MM.1S (cell line): ENCODE measurements at regions not wholly inside any gene's neighbourhood (a gene's known extent, or its start where the extent isn't known, plus 50 kb on each side); places are given as distances from the start of the nearest gene placed in this dataset.

ENCODE experiments used
- DNase-seq: peaks from one replicate; pipeline ENCODE4 v3.0.0-alpha.2; 2015
- H2AFZ ChIP-seq: fragments of 300-600 bp; sonication (generic); 2 replicates; pipeline ENCODE4 v1.6.0; 2016; ENCODE audit warnings: antibody characterized with exemption, low read length
- H3F3A ChIP-seq: fragments of 300-600 bp; sonication (generic); 2 replicates; pipeline ENCODE4 v1.6.1; 2016; ENCODE audit warnings: mild to moderate bottlenecking, antibody characterized with exemption, low read length, moderate library complexity, mixed read lengths; ENCODE audit not compliant: insufficient read depth
- H3K27ac ChIP-seq: fragments of 300-600 bp; sonication (generic); 2 replicates; pipeline ENCODE4 v1.5.1; 2016; ENCODE audit warnings: mild to moderate bottlenecking, low read length
- H3K27me3 ChIP-seq: fragments of 300-600 bp; sonication (generic); replicated peaks from 2 replicates; pipeline ENCODE4 v1.6.0; 2016; ENCODE audit warnings: low read length; ENCODE audit not compliant: insufficient read depth
- H3K36me3 ChIP-seq: fragments of 300-600 bp; sonication (generic); replicated peaks from 2 replicates; pipeline ENCODE4 v1.6.1; 2016; ENCODE audit warnings: mild to moderate bottlenecking, low read length, mixed read lengths; ENCODE audit not compliant: insufficient read depth
- H3K4me1 ChIP-seq: fragments of 300-600 bp; sonication (generic); 2 replicates; pipeline ENCODE4 v1.6.1; 2016; ENCODE audit warnings: low read length, mixed read lengths
- H3K4me2 ChIP-seq: fragments of 300-600 bp; sonication (generic); 2 replicates; pipeline ENCODE4 v1.6.0; 2016; ENCODE audit warnings: low read depth, low read length
- H3K4me3 ChIP-seq: fragments of 300-600 bp; sonication (generic); 2 replicates; pipeline ENCODE4 v1.5.1; 2016; ENCODE audit warnings: low read length, mixed read lengths
- H3K79me2 ChIP-seq: fragments of 300-600 bp; sonication (generic); 2 replicates; pipeline ENCODE4 v1.6.1; 2016; ENCODE audit warnings: mixed run types, low read length, mixed read lengths
- H3K9ac ChIP-seq: fragments of 300-600 bp; sonication (generic); 2 replicates; pipeline ENCODE4 v1.6.1; 2016; ENCODE audit warnings: low read length, mixed read lengths
- H3K9me2 ChIP-seq: fragments of 300-600 bp; sonication (generic); replicated peaks from 2 replicates; pipeline ENCODE4 v1.6.1; 2016; ENCODE audit warnings: mild to moderate bottlenecking, low read length, mixed read lengths; ENCODE audit not compliant: insufficient read depth
- H3K9me3 ChIP-seq: fragments of 300-600 bp; sonication (generic); replicated peaks from 2 replicates; pipeline ENCODE4 v1.6.1; 2016; ENCODE audit warnings: mild to moderate bottlenecking, low read length, mixed read lengths; ENCODE audit not compliant: insufficient read depth
- H4K20me1 ChIP-seq: fragments of 300-600 bp; sonication (generic); 2 replicates; pipeline ENCODE4 v1.6.1; 2016; ENCODE audit warnings: mild to moderate bottlenecking, low read length, moderate library complexity, mixed read lengths; ENCODE audit not compliant: insufficient read depth
- CTCF ChIP-seq: fragments of 300-600 bp; sonication (generic); IDR thresholded peaks from 2 replicates; pipeline ENCODE4 v1.5.1; 2016; ENCODE audit warnings: antibody characterized with exemption, low read length, mixed read lengths
- EZH2 ChIP-seq: fragments of 300-600 bp; sonication (generic); optimal IDR thresholded peaks from 2 replicates; pipeline ENCODE3; 2017; ENCODE audit warnings: low read depth, mild to moderate bottlenecking, antibody characterized with exemption, low read length, mixed read lengths
- EZH2phosphoT487 ChIP-seq: fragments of 300-600 bp; sonication (generic); IDR thresholded peaks from 2 replicates; pipeline ENCODE4 v1.6.1; 2018; ENCODE audit warnings: antibody characterized with exemption, low read length

- no peak overlapping the region for H3K4me3 ChIP-seq
- no peak overlapping the region for H3K27ac ChIP-seq
- H3K9me2 ChIP-seq, result no peaks in the 10 kb centered on the region
- no peak overlapping the region for H3K4me2 ChIP-seq
- H3K36me3 ChIP-seq, result no peaks in the 10 kb centered on the region
- H3K79me2 ChIP-seq, result no peaks in the 10 kb centered on the region
- no peak overlapping the region for H2AFZ ChIP-seq
- H3K9ac ChIP-seq, result no peak overlapping the region
- H4K20me1 ChIP-seq, result no peaks in the 10 kb centered on the region
- H3F3A ChIP-seq, result no peaks in the 10 kb centered on the region
- TF ChIP-seq EZH2phosphoT487 (no peak), EZH2 (no peak), CTCF (no peak)
- no peak for DNase-seq
- H3K4me1 ChIP-seq, result no peaks in the 10 kb centered on the region
- H3K27me3 ChIP-seq, result no peaks in the 10 kb centered on the region
- no peaks in the 10 kb centered on the region for H3K9me3 ChIP-seq
Measured at GRCh38 chr14:54133896-54134295, 177.3 kb upstream of the BMP4 start.

GRCh38 chr14:54135804-54136280, 179.2 kb upstream of the BMP4 start:
- H2AFZ ChIP-seq, result no peak overlapping the region
- H3K27me3 ChIP-seq, result no peaks in the 10 kb centered on the region
- no peak overlapping the region for H3K27ac ChIP-seq
- H3K36me3 ChIP-seq, result no peaks in the 10 kb centered on the region
- H4K20me1 ChIP-seq, result no peaks in the 10 kb centered on the region
- no peaks in the 10 kb centered on the region for H3K4me1 ChIP-seq
- no peaks in the 10 kb centered on the region for H3K79me2 ChIP-seq
- no peak for DNase-seq
- H3F3A ChIP-seq, result no peaks in the 10 kb centered on the region
- no peak overlapping the region for H3K9ac ChIP-seq
- no peaks in the 10 kb centered on the region for H3K9me3 ChIP-seq
- TF ChIP-seq EZH2phosphoT487 (no peak), EZH2 (no peak), CTCF (no peak)
- H3K4me2 ChIP-seq, result no peak overlapping the region
- H3K4me3 ChIP-seq, result no peak overlapping the region
- H3K9me2 ChIP-seq, result no peaks in the 10 kb centered on the region

GRCh38 chr14:54136894-54137613, 180.4 kb upstream of the BMP4 start:
- Histone ChIP-seq H3K4me2 (no peak overlapping the region), H3K36me3 (no peaks in the 10 kb centered on the region), H2AFZ (no peak overlapping the region), H3K27ac (no peak overlapping the region), H3K79me2 (no peaks in the 10 kb centered on the region), H3K9me2 (no peaks in the 10 kb centered on the region), H3K9ac (no peak overlapping the region), H3K4me1 (no peaks in the 10 kb centered on the region), H3K27me3 (no peaks in the 10 kb centered on the region), H3K4me3 (no peak overlapping the region), H3K9me3 (no peaks in the 10 kb centered on the region), H4K20me1 (no peaks in the 10 kb centered on the region), H3F3A (no peaks in the 10 kb centered on the region)
- no peak for TF ChIP-seq EZH2phosphoT487
- TF ChIP-seq EZH2, result no peak
- TF ChIP-seq CTCF, result no peak
- DNase-seq, result no peak
